Peyer's patch (tissue), 4 donors: ENCODE measurements at regions not wholly inside any gene's neighbourhood (a gene's known extent, or its start where the extent isn't known, plus 50 kb on each side); places are given as distances from the start of the nearest gene placed in this dataset.

Experiments used
- DNase-seq, 3 donors: peaks; one replicate each; pipeline ENCODE4 v3.0.0-alpha.2; 2017 to 2019
- H3K27ac ChIP-seq, 4 donors: fragments of 200-600 bp; sonication (generic); one replicate each; pipeline ENCODE4 v1.5.1; 2016 to 2019
- H3K27me3 ChIP-seq, 2 donors: fragments of 200-600 bp; sonication (generic); one replicate each; pipeline ENCODE4 v1.5.1; 2019
- H3K36me3 ChIP-seq, 3 donors: fragments of 200-600 bp; sonication (generic); one replicate each; pipeline ENCODE4 v1.5.1; 2016 to 2019
- H3K4me1 ChIP-seq, 4 donors: fragments of 200-600 bp; sonication (generic); one replicate each; pipeline ENCODE4 v1.5.1; 2016 to 2019
- H3K4me3 ChIP-seq, 4 donors: fragments of 200-600 bp; sonication (generic); 1 replicate in 3 of 4; 2 replicates in 1 of 4; pipeline ENCODE4 v1.5.1; 2016 to 2019; ENCODE audit warnings: mild to moderate bottlenecking in 1 of 4
- H3K9me3 ChIP-seq, 4 donors: fragments of 200-600 bp; sonication (generic); one replicate each; pipeline ENCODE4 v1.5.1; 2016 to 2019; ENCODE audit warnings: mild to moderate bottlenecking in 1 of 4
- POLR2A ChIP-seq, 2 donors: fragments of 450-650 bp; IDR thresholded peaks; one replicate each; pipeline ENCODE4 v1.5.1; 2017; ENCODE audit warnings: antibody characterized with exemption in 2 of 2, mild to moderate bottlenecking in 2 of 2, moderate library complexity in 2 of 2
- TF ChIP-seq, protein P1 (sequence below), 6 experiments: fragments of 450-650 bp in 4 of 6; fragments of 200-600 bp in 2 of 6; sonication (generic) in 1 of 6; IDR thresholded peaks; one replicate each; pipeline ENCODE4 v1.5.1; 2017 to 2019; ENCODE audit warnings: antibody characterized with exemption in 6 of 6, mild to moderate bottlenecking in 3 of 6, moderate library complexity in 1 of 6

DNA sequence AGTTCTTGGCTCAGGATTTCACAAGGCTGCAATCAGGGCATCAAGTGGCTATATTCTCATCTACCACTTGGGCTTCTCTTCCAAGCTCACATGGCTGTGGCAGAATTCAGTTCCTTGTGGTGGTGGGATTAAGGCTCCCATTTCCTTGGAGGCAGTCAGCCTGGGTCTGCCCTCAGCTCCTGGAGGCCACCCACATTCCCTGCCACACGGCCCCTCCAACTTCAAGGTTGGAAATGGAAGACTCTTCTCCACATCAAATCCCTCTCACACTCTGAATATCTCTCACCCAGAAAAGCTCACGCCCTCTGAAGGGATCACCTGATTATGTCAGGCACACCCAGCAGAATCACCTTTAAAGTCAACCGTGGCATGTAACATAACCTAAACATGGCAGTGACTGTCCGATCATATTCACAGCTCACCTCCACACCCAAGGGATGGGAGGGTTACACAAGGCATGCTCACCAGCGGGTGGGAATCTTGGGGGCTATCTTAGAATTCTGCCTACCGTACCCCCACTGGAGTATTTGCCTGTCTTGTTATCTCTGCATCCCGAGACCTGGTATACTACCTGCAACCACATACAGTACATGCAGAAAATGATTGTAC is 256.2 kb upstream of the KLHL29 start:
- no peaks in the 10 kb centered on the region for H3K36me3 ChIP-seq
- H3K4me3 ChIP-seq: no peak overlapping the region
- H3K27me3 ChIP-seq: no peaks in the 10 kb centered on the region
- no peak for TF ChIP-seq POLR2A (IDR thresholded peaks at IDR 0.05)
- TF ChIP-seq, protein P1, sequence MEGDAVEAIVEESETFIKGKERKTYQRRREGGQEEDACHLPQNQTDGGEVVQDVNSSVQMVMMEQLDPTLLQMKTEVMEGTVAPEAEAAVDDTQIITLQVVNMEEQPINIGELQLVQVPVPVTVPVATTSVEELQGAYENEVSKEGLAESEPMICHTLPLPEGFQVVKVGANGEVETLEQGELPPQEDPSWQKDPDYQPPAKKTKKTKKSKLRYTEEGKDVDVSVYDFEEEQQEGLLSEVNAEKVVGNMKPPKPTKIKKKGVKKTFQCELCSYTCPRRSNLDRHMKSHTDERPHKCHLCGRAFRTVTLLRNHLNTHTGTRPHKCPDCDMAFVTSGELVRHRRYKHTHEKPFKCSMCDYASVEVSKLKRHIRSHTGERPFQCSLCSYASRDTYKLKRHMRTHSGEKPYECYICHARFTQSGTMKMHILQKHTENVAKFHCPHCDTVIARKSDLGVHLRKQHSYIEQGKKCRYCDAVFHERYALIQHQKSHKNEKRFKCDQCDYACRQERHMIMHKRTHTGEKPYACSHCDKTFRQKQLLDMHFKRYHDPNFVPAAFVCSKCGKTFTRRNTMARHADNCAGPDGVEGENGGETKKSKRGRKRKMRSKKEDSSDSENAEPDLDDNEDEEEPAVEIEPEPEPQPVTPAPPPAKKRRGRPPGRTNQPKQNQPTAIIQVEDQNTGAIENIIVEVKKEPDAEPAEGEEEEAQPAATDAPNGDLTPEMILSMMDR (IDR thresholded peaks at IDR 0.05): peak in 1 of 6 experiments; percentile 4
- DNase-seq: no peak
- no peak overlapping the region for H3K27ac ChIP-seq
- H3K4me1 ChIP-seq: peaks cover 0 to 33% (median 2%) of the 10 kb centered on the region in 4 donors
- H3K9me3 ChIP-seq: no peaks in the 10 kb centered on the region

- H3K36me3 ChIP-seq: no peaks in the 10 kb centered on the region
- no peaks in the 10 kb centered on the region for H3K27me3 ChIP-seq
- H3K9me3 ChIP-seq: no peaks in the 10 kb centered on the region
- no peak overlapping the region for H3K4me3 ChIP-seq
- TF ChIP-seq, protein P1 (IDR thresholded peaks at IDR 0.05): no peak
- no peak for TF ChIP-seq POLR2A (IDR thresholded peaks at IDR 0.05)
- no peak overlapping the region for H3K27ac ChIP-seq
- peaks cover 0 to 24% (median 2%) of the 10 kb centered on the region in 4 donors for H3K4me1 ChIP-seq
- no peak for DNase-seq
Measured at GRCh38 chr2:23131066-23131575, 253.9 kb upstream of the KLHL29 start.

DNA sequence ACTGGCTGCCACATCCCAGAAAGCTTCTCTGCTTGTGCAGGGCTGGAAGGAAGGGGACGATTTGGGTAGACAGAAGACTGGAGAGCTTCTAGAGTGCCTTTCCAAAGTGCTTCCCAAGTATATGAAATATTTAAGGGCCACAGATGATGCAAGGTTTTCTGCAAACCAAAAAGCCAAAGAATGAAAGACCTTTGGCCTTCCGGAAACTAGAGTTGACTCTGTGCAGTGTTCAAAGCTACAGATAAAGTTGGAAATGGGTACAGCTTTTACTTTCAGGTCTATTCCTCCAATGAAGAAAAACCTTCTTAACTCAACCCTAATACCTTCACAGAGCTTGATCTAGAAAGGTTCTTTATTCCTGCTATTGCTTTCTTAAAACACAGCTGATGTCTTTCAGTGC is 253.0 kb upstream of the KLHL29 start:
- Histone ChIP-seq H3K9me3 (no peaks in the 10 kb centered on the region), H3K4me1 (peaks cover 0 to 15% (median 2%) of the 10 kb centered on the region in 4 donors), H3K36me3 (no peaks in the 10 kb centered on the region), H3K27me3 (no peaks in the 10 kb centered on the region), H3K4me3 (no peak overlapping the region), H3K27ac (no peak overlapping the region)
- no peak for TF ChIP-seq POLR2A (IDR thresholded peaks at IDR 0.05)
- no peak for DNase-seq

- TF ChIP-seq POLR2A (IDR thresholded peaks at IDR 0.05): no peak
- TF ChIP-seq, protein P1 (IDR thresholded peaks at IDR 0.05): no peak
- Histone ChIP-seq H3K27me3 (no peaks in the 10 kb centered on the region), H3K27ac (no peak overlapping the region), H3K9me3 (no peaks in the 10 kb centered on the region), H3K4me3 (no peak overlapping the region), H3K36me3 (no peaks in the 10 kb centered on the region), H3K4me1 (peaks cover 0 to 9% (median 2%) of the 10 kb centered on the region in 4 donors)
- DNase-seq: no peak
Measured at GRCh38 chr2:23132823-23133595, 252.0 kb upstream of the KLHL29 start.

- H3K4me1 ChIP-seq: peaks cover 0 to 5% (median 0%) of the 10 kb centered on the region in 4 donors
- DNase-seq: no peak
- no peak overlapping the region for H3K27ac ChIP-seq
- no peaks in the 10 kb centered on the region for H3K9me3 ChIP-seq
- no peaks in the 10 kb centered on the region for H3K27me3 ChIP-seq
- TF ChIP-seq POLR2A (IDR thresholded peaks at IDR 0.05): no peak
- TF ChIP-seq, protein P1 (IDR thresholded peaks at IDR 0.05): no peak
- no peak overlapping the region for H3K4me3 ChIP-seq
- no peaks in the 10 kb centered on the region for H3K36me3 ChIP-seq
Measured at GRCh38 chr2:23134726-23135125, 250.3 kb upstream of the KLHL29 start.

DNA sequence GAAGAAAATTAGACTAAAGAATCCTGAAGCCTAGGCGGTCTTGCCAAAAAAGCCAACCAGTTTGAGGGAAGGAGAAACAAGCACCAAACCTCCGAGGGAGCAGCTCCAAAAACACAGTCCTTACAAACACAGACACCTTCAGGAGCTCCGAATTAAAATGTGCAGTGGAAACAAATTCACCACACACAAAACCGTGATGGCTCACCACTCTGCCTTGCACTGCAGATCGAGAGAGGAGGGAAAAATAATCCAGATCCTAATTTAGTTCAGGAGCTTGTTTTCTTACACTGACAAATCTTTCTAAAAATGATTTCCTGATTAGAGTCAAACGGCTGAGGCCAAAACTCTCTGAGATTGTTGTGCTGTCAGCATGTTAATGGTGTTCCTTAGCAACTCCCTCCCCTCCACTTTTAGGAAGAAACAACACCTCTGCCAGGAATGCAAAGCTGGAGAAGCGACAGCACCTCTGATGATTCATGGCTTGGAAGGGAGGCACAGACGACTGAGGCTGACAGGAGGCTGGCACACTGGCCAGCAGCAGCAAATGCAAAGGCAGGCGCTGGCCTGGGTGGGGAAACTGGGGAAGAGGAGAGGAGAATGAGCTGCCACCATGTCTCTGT is 249.4 kb upstream of the KLHL29 start:
- H3K27ac ChIP-seq: no peak overlapping the region
- H3K27me3 ChIP-seq: no peaks in the 10 kb centered on the region
- H3K36me3 ChIP-seq: no peaks in the 10 kb centered on the region
- no peak for DNase-seq
- no peak overlapping the region for H3K4me3 ChIP-seq
- H3K4me1 ChIP-seq: peaks cover 0 to 5% (median 0%) of the 10 kb centered on the region in 4 donors
- TF ChIP-seq, protein P1 (IDR thresholded peaks at IDR 0.05): no peak
- TF ChIP-seq POLR2A (IDR thresholded peaks at IDR 0.05): no peak
- no peaks in the 10 kb centered on the region for H3K9me3 ChIP-seq
